CD4-positive, alpha-beta T cell treated with Interleukin-15 for 1 hour (primary cell): ENCODE measurements at regions not wholly inside any gene's neighbourhood (a gene's known extent, or its start where the extent isn't known, plus 50 kb on each side); places are given as distances from the start of the nearest gene placed in this dataset.

Experiments used
- DNase-seq: peaks from one replicate; pipeline ENCODE4 v3.0.0-alpha.2; 2020

- no peak for DNase-seq
Observed at GRCh38 chr6:163963205-163964120, 548.9 kb downstream of the QKI start.

DNA sequence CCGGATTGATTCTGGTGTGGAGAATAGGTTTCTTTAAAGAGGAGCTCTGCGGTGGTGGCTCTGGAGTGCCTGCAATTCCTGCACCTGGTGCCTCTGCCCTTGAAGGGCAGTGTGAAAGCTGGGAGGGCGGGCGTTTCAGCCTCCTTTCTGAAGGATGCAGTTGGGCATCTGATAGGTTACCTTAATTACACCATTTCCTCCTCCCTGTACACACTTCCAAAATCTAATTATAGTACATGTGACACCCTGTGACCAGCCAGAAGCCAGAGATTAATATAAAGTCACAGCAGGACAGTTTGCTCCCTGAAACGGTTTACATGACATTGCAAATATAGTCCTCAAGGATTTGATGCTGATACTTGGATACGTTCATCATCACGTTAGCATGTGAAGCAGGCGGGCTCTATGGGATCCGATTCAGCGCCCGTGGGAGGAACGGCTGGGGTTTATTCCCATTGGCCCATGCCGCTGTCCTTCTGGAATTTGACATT lies 548.2 kb downstream of the QKI start:
- no peak for DNase-seq

GRCh38 chr6:163960128-163960527 lies 545.6 kb downstream of the QKI start:
- DNase-seq = no peak

- no peak for DNase-seq
Observed at GRCh38 chr6:163958646-163959045, 544.1 kb downstream of the QKI start.

DNA sequence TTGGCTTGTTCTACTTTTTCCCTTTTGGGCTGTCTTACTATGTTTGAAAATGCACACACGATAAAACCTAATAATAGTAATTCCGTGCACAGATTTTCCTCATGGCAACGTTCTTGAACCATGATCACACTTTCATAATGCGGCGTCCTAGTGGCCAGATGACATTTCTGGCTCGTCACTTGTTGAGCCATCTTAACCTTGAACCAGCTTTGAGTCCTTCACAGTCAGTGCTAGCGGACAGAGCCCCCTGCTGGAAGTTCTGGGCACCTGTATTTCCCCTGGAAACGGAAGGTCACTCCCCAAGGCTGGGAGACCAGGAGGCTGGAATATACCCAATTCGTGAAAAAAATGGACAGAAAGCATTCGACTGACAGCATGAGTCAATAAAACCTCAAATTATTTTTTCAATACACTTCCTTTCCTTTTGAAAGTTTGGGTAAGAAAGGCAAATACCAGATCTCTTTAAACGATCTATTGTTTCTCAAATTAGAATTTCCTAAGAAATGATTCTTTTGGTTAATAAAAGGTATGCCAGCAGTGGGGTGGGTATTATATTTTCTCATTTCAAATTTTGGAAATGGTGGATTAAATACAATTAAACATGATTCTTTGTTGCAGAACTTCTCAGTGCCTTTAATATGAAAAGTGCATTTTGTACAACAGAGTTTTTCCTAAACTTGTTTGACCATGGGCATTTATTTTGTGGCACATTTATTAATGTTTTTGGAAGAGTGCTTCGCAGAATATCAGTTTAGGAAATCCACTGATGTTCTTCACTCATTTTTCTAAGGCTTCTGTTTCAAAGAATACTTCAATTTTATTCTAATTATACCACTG lies 542.3 kb downstream of the QKI start:
- peak; percentile 67 for DNase-seq

DNA sequence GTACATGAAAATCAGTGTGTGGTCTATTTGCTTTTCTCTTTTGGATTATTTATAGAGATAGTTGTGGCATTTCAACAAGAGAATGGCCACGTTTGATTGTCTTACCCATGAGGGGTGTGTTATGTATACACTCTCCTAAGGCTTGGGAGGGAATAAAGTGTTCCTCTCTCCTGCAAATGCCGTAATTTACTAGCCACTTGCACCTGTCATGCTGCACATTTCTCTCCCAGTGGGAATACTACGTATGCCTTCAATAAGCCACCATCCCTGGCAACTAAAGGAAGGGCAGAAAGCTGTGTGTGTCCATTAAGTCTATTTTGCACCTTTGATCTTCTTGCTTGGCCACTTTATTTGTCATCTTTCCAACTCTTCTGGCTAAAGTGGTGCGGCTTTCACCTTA lies 541.2 kb downstream of the QKI start:
- no peak for DNase-seq

DNA sequence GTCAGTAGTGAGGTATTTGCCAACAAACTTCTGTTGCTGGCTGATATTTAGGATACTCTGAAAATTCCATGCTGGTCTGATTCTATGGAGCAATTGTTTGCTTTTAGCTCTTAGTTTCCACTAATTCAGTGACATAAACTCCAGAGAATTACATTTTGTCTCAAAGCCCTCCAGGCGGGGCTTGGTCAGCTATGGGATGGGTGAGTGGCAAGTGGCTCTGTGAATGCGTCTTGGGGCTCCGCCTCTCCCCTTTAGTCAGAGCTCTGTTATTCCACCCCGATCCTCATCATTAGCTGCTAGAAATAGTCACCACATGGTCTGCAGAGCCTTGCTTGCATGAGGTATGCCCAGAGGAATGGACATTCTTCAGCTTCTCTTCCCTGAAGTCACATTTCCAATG lies 540.6 kb downstream of the QKI start:
- DNase-seq = no peak

DNA sequence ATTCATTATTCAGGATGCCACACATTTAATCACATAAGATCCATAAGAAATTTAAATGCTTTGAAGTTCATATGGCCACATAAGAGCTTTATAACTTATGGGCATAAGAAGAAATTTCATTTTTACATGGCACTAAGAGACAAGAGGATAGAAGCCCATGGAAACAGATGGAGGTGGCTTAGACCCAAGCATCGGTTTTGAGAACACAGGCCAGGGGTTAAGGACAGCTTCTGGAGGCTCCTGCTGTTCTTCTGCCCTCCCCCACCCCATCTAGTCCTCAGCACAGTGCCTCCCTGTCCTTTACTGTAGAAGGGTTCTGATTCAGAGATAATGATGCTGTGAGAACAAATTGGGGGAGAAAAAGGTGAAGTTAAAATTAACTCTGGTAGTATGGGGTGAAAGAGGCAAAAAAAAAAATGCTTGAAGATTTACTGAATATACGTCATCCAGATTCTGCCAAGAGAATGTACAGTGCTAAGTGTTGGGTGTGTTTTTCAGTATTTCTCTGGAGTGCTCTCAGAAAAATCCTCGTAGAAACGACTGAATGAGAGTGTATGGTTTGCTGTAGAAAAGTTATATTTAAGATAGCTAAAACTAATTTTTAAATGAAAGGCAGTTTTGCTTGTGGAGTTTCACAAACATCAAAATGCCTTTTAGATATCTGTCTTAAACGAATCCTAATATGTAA lies 539.7 kb downstream of the QKI start:
- DNase-seq = no peak

GRCh38 chr6:163952005-163952404 lies 537.5 kb downstream of the QKI start:
- no peak for DNase-seq

- no peak for DNase-seq
Observed at GRCh38 chr6:163951326-163951725, 536.8 kb downstream of the QKI start.

GRCh38 chr6:163950159-163950558 lies 535.6 kb downstream of the QKI start:
- DNase-seq = no peak

DNA sequence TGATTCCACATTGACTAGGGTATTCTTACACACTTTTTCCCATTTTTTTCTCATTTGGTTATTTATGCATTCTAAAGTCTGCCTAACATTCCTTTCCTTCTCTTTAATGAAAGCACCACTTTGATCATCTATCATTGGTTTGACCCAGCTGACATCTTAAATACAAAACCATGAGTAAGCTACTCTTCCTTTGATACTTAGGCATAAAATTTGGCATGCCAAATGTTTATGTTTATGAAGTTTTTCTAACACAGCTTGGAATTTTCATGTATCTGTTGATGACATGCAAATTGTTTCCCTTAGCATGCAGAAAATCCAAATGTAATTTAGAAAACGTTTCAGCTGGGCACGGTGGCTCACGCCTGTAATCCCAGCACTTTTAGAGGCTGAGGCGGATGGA lies 534.9 kb downstream of the QKI start:
- no peak for DNase-seq

GRCh38 chr6:163948250-163948649 lies 533.7 kb downstream of the QKI start:
- no peak for DNase-seq

- no peak for DNase-seq
Observed at GRCh38 chr6:163947276-163947675, 532.8 kb downstream of the QKI start.

DNA sequence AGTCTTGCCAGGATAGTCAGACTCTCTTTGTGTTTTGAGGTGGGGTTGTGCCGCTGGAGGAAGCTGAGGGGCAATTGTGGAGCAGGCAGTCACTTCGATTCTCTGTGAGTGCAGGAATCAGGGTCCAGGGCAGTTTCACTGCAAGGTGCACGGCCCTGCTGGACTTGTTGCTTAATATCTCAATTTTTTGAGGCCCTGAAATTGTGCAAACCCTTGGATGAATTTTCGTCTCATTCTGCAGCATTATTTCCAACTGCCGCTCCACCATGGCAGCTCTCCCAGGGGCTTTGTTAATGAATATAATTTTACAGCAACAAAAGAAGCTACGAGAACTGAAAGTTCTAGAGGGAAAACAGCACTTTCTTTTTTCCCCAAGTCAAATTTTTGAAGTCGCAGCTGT lies 531.9 kb downstream of the QKI start:
- DNase-seq = no peak

DNA sequence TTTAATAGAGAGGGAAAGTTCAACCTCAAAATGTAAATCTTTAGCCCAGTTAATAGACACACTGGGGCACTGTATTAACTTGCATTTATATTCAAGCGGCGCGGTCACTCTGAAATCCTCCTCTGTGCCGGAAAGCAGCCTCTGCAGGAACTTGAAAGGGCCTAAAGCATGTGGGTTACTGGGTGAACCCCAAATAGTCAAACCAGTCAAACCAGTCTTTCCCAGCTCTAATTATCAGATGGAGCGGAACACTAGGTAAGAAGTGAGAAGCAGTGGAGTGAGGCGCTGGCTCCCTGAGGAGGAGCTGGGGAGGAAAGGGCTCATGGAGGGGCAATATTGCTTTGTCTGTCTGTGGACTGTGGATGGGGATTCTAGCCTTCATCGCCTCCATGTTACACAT lies 531.3 kb downstream of the QKI start:
- DNase-seq = no peak

DNA sequence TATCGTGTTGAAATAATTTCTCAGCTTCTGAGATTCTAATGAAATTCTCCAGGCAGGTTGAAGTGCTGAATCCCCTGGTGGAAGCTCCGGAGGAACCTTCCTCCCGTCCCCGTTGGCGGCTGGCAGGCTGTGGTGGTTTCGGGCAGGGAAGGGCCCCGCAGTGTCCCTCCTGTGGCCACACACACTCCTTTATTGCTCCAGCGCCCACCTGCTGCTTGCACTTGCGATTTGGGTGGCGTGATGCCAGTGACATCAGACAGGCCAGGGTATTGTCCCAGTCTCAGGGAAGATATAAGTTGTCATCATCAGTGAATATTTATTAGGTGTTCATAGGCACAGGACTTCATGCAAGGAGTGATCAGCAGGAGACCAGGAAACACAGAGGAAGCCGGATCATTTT lies 530.4 kb downstream of the QKI start:
- DNase-seq = no peak

GRCh38 chr6:163943607-163944385 lies 529.3 kb downstream of the QKI start:
- DNase-seq = no peak

GRCh38 chr6:163942790-163943189 lies 528.3 kb downstream of the QKI start:
- no peak for DNase-seq

DNA sequence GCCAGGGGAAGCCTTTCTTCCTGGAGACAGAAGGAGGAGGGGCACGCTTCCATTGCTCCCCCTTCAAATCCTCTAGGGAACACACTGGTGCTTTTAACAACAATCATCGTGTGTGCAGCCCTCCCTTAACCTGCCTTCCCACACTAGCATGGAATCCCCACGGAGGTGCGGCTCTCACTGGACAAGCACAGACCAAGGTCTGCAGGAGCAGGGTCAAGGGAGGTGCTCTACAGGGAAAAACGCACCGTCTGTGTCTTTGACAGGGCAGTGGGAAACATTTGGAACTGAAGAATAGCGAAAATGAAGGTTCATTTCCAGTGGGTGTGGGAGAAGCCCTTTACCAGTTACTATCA lies 527.1 kb downstream of the QKI start:
- no peak for DNase-seq

- no peak for DNase-seq
Observed at GRCh38 chr6:163940705-163941623, 526.4 kb downstream of the QKI start.
